Cardiac fibroblast (primary cell): ENCODE measurements at regions not wholly inside any gene's neighbourhood (a gene's known extent, or its start where the extent isn't known, plus 50 kb on each side); places are given as distances from the start of the nearest gene placed in this dataset.
A peak's percentile ranks its signal among the peaks of the same experiment; 100 is the strongest.

ENCODE experiments used
- DNase-seq, 2 donors: peaks; one replicate each; pipeline versions ENCODE4 v3.0.0 to v3.0.0-alpha.2; 2010; ENCODE audit warnings: low read depth in 2 of 2
- H3K4me3 ChIP-seq, 2 donors: replicated peaks in 1 of 2; 1 replicate in 1 of 2; 2 replicates in 1 of 2; pipeline ENCODE4 v1.5.1; 2011; ENCODE audit warnings: low read depth in 2 of 2, low read length in 2 of 2, mild to moderate bottlenecking in 2 of 2, moderate library complexity in 1 of 2
- TF ChIP-seq, protein P1 (sequence below): IDR thresholded peaks from one replicate; pipeline ENCODE4 v1.5.1; 2011; ENCODE audit warnings: low read depth, mild to moderate bottlenecking, low read length, inconsistent platforms

GRCh38 chr6:104614394-104614793 lies 245.3 kb downstream of the HACE1 start:
- H3K4me3 ChIP-seq = no peak overlapping the region
- DNase-seq = no peak
- TF ChIP-seq, protein P1, sequence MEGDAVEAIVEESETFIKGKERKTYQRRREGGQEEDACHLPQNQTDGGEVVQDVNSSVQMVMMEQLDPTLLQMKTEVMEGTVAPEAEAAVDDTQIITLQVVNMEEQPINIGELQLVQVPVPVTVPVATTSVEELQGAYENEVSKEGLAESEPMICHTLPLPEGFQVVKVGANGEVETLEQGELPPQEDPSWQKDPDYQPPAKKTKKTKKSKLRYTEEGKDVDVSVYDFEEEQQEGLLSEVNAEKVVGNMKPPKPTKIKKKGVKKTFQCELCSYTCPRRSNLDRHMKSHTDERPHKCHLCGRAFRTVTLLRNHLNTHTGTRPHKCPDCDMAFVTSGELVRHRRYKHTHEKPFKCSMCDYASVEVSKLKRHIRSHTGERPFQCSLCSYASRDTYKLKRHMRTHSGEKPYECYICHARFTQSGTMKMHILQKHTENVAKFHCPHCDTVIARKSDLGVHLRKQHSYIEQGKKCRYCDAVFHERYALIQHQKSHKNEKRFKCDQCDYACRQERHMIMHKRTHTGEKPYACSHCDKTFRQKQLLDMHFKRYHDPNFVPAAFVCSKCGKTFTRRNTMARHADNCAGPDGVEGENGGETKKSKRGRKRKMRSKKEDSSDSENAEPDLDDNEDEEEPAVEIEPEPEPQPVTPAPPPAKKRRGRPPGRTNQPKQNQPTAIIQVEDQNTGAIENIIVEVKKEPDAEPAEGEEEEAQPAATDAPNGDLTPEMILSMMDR = no peak

- TF ChIP-seq, protein P1 = no peak
- H3K4me3 ChIP-seq = no peak overlapping the region
- DNase-seq = peak; percentile 28 to 51
These were observed 246.2 kb downstream of the HACE1 start for GRCh38 chr6:104613416-104614001.

- TF ChIP-seq, protein P1 = no peak
- H3K4me3 ChIP-seq = no peak overlapping the region
- no peak for DNase-seq
These were observed 247.2 kb downstream of the HACE1 start for GRCh38 chr6:104612541-104612940.

GRCh38 chr6:104608101-104608500 lies 251.6 kb downstream of the HACE1 start:
- H3K4me3 ChIP-seq = no peak overlapping the region
- TF ChIP-seq, protein P1 = no peak
- DNase-seq = no peak

- TF ChIP-seq, protein P1 = no peak
- no peak for DNase-seq
- no peak overlapping the region for H3K4me3 ChIP-seq
These were observed 252.2 kb downstream of the HACE1 start for GRCh38 chr6:104607501-104607900.

GRCh38 chr6:104606361-104606760 lies 253.4 kb downstream of the HACE1 start:
- no peak for DNase-seq
- TF ChIP-seq, protein P1 = no peak
- H3K4me3 ChIP-seq = no peak overlapping the region

DNA sequence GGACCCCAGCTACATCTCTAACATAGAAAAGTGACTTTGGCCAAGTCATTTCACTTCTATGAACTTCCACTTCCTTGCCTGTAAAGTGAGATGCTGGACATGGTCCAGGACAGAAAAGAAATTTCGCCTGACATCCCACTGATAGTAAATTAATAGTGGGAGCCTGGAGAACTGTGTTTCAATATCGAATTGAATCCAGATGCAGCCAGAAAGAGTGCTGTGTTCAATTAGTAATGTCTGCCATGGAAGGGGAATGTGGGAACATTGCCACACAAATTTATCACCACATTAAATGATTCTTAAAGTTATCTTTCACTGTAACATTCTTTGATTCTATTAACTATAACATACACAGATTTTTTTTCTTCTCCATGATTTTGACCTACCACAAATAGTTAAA lies 255.0 kb downstream of the HACE1 start:
- DNase-seq = no peak
- H3K4me3 ChIP-seq = no peak overlapping the region
- TF ChIP-seq, protein P1 = no peak
